ENCODE measurements at regions not wholly inside any gene's neighbourhood (a gene's known extent, or its start where the extent isn't known, plus 50 kb on each side); places are given as distances from the start of the nearest gene placed in this dataset.

- H3K4me1 ChIP-seq (ENCODE audit: insufficient read depth) = peaks cover 11% of the 10 kb centered on the region
- no peak overlapping the region for H3K4me3 ChIP-seq
- intact Hi-C loops (cut with DNase I) = no loop called here
Measured at GRCh38 chr17:77829843-77830799, 128.4 kb upstream of the TNRC6C start.

DNA sequence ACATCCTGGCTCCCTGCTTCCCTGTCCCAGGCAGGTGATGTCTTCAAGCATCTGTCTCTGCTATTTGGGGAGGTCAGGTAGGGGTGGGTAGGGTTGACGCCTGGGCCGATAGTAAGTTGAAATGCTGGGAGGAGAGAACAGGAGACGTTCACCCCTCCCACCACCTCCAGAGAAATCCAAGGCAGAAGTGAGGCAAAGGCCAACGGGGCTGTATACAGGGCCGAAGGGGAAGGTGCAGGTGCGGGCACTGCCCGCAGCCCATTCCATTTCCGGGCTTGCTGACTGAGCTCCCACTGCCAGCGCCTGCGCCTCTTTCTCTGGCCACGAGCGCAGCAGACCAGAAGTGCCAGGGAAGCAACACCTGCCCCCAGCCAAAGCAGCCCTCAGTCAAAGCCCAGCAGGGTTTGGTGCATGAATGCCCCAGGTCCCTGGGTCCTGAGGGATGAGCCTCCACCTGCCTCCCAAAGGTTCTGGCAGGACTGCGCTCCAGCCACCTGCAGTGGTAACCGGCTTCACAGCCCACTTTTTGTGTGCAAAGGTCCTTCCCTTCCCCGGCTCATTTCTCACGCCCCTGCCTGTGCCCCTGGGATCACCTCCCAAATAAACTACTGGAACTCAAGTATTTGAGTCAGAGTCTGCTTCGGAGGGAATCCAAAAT is 127.6 kb upstream of the TNRC6C start:
- peak overlapping the region in 1 of 2 donors; percentile 51 for H3K27ac ChIP-seq
- peaks cover 11% of the 10 kb centered on the region for H3K4me1 ChIP-seq (ENCODE audit: insufficient read depth)
- DNase-seq = peak in 1 of 5 donors; percentile 23
- H3K27me3 ChIP-seq = no peaks in the 10 kb centered on the region
- no peaks in the 10 kb centered on the region for H3K9me3 ChIP-seq
- H3K36me3 ChIP-seq = no peaks in the 10 kb centered on the region
- TF ChIP-seq POLR2A (IDR thresholded peaks at IDR 0.05) (no peak), CTCF (IDR thresholded peaks at IDR 0.05) (no peak), EP300 (IDR thresholded peaks at IDR 0.05) (no peak)
- whole genome bisulfite sequencing, 3 donors = 67 to 71% (median 69%) methylated on average over 17 of the region's 17 CpGs
- intact Hi-C loops (cut with DNase I) = no loop called here
- no peak overlapping the region for H3K4me3 ChIP-seq

More at GRCh38 chr17:77829843-77830799, 128.4 kb upstream of the TNRC6C start:
- H3K27ac ChIP-seq = peak overlapping the region in 1 of 2 donors; percentile 51
- 22 to 36% (median 24%) methylated on average over 15 to 16 of the region's 16 CpGs for WGBS, 3 donors
- DNase-seq = peak in 3 of 5 donors; percentile 27 to 54 (median 39)
- no peaks in the 10 kb centered on the region for H3K27me3 ChIP-seq
- H3K36me3 ChIP-seq = no peaks in the 10 kb centered on the region
- no peaks in the 10 kb centered on the region for H3K9me3 ChIP-seq
- TF ChIP-seq CTCF (IDR thresholded peaks at IDR 0.05) (no peak), POLR2A (IDR thresholded peaks at IDR 0.05) (no peak), EP300 (IDR thresholded peaks at IDR 0.05) (no peak)

GRCh38 chr17:77831474-77832179 is 126.9 kb upstream of the TNRC6C start:
- H3K4me1 ChIP-seq (ENCODE audit: insufficient read depth) = peaks cover 11% of the 10 kb centered on the region
- H3K9me3 ChIP-seq = no peaks in the 10 kb centered on the region
- no peaks in the 10 kb centered on the region for H3K36me3 ChIP-seq
- no peak overlapping the region for H3K27ac ChIP-seq
- no peaks in the 10 kb centered on the region for H3K27me3 ChIP-seq
- TF ChIP-seq CTCF (IDR thresholded peaks at IDR 0.05) (no peak), POLR2A (IDR thresholded peaks at IDR 0.05) (no peak), EP300 (IDR thresholded peaks at IDR 0.05) (no peak)
- no peak overlapping the region for H3K4me3 ChIP-seq
- 65 to 68% (median 65%) methylated on average over 17 of the region's 17 CpGs for WGBS, 3 donors
- intact Hi-C loops (cut with DNase I) = no loop called here
- peak in 1 of 5 donors; percentile 27 for DNase-seq

GRCh38 chr17:77832180-77832560 is 126.3 kb upstream of the TNRC6C start:
- H3K4me3 ChIP-seq = no peak overlapping the region
- H3K4me1 ChIP-seq (ENCODE audit: insufficient read depth) = peaks cover 11% of the 10 kb centered on the region
- WGBS, 3 donors = 73 to 85% (median 79%) methylated on average over 8 of the region's 8 CpGs
- peak in 1 of 5 donors; percentile 9 for DNase-seq
- no peak overlapping the region for H3K27ac ChIP-seq
- no peaks in the 10 kb centered on the region for H3K9me3 ChIP-seq
- intact Hi-C loops (cut with DNase I) = no loop called here
- H3K36me3 ChIP-seq = no peaks in the 10 kb centered on the region
- TF ChIP-seq EP300 (IDR thresholded peaks at IDR 0.05) (no peak), POLR2A (IDR thresholded peaks at IDR 0.05) (no peak), CTCF (IDR thresholded peaks at IDR 0.05) (no peak)
- no peaks in the 10 kb centered on the region for H3K27me3 ChIP-seq
